G401.6 (cell line): ENCODE measurements at regions not wholly inside any gene's neighbourhood (a gene's known extent, or its start where the extent isn't known, plus 50 kb on each side); places are given as distances from the start of the nearest gene placed in this dataset.

Source experiments
- FAIRE-seq: peaks from 2 replicates; lab custom pipeline; 2012; peaks lifted over from hg19 to GRCh38; lab: Jason Lieb, UNC

DNA sequence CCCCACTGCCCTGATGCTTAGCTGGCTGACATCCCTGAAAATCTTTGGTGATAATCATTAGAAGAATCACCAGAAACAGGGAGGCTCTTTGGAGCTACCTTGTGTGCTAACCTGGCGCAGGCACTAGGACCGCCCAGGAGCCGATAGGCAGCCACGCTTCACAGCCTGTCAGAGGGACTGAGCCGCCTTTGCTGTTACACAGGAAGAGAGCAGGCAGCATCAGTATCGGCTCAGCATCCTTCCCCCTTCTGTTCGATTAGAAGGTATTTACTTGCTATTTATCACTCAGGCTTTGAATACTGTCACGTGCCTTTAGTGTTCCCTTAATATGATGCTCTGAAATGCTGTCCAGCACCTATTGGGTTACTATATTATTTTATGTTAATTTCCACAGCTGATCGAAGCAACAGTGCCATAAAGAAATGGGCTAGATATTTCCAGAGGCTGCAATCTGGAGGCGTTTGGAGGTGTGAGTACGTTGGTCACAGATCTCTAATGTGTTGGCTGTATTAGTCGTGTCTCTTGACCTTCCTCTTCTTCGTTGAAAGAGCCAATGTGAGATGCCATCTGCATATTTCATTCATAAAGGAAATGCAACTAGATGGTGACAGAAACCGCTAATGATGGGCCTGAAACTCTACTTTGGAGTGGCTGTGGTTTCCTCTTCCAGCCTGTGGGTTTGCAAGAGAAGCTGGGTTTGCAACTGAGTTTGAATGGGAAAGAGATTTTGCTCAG, 110.4 kb upstream of the RAB27B start:
- no peak for FAIRE-seq

DNA sequence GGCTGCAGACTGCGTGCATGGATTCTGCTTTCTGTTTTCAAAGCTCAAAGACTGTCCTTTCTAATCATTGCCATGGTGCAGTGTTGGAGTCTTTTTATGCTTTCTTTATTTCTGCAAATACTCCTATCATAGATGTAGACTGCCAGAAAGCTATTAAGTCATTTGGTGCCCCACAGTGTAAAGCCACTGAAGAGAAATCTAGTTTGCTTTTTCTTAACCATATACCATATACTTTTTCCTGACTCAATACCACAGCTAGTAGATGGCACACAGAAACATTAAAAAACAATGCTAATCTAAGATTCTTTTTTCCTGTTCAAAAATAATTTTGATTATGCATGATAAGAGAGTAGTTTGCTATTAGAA, 109.9 kb upstream of the RAB27B start:
- FAIRE-seq = no peak

DNA sequence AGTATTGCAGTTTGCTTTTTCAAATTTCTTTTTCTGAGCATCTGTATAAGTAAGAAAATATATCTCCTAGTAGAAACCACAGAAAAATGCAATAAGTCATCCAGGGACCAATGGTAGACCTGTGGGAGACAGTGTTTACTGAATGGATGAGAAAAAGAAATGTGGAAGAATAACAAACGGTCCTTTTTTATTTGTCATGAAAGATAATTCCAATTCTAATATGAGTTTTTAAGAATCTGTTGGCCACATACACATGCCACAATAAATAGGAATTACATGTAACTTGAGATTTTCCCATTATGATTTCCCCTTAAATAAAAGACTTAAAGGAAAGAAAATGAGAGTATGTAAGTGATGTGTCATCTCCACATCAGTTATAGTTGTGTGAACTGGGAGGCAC, 107.7 kb upstream of the RAB27B start:
- FAIRE-seq = no peak

DNA sequence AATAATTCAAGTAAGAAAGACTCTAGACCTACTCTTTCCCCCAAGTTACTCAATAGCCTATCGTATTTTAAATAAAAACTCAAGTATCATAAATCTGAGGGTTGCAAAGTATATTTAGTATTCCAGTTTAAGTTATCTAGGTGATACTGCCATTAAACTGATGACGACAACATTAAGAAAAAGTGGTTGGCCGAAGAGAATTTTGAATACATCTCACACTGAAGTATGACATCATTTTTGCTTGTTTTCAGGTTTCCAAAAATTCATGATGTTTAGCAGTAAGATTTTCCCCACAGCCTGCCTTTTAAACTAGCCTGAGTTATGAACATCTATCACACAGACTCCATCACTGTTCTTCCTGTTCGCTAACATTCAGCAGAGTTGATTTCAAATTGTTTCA, 102.1 kb upstream of the RAB27B start:
- no peak for FAIRE-seq

DNA sequence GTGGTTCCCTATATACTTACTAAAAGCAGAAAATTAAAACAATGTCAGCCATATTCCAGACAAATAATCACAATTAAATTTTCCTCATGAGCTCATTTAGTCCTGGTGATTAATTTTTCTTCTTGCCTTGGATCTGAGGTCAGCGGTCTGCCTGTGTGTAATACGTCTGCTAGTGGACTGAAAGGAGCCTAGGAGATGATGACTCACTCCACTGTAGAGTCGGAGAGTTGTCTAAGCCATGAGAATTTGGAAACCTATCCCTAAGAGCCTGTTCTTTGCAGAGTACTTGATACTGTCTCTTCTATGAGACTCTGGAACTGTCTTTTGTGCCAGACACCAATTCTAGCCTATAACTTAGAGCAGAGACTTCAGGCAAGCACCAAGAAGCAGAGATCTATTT, 94.2 kb upstream of the RAB27B start:
- FAIRE-seq = no peak

DNA sequence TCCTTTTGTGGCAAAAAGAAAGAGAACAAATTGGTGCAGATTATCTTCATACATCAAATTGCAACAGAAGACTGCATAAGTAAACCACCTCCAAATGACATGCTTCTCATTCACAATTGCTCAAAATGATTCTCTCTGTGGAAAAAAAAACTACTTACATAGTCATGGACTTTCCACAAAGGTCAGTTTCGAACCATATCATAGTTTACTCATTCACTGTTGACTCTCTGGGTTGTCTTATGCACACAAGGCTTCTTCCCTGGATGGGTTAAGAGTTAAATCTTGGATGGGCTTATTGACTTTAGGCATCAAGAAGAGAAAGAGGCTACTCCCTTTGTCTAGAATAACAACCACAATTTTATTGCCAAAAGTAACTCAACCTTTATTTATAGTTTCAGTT, 91.3 kb upstream of the RAB27B start:
- no peak for FAIRE-seq

DNA sequence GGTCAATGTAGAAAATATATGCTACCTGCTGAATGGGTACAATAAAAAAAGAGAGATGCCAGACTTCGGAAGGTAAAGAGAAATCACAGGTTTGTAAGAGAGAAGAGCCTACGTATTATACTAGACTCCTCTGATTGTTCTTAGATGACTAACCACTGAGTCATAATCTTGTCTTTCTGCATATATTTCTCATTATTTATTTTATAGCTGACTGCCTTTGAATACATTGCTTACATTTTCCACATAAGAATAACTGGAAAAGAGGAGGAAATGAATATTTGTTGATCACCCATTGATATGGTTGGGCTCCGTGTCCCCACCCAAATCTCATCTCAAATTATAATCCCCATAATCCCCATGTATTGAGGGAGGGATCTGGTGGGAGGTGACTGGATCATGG, 90.3 kb upstream of the RAB27B start:
- FAIRE-seq = no peak

DNA sequence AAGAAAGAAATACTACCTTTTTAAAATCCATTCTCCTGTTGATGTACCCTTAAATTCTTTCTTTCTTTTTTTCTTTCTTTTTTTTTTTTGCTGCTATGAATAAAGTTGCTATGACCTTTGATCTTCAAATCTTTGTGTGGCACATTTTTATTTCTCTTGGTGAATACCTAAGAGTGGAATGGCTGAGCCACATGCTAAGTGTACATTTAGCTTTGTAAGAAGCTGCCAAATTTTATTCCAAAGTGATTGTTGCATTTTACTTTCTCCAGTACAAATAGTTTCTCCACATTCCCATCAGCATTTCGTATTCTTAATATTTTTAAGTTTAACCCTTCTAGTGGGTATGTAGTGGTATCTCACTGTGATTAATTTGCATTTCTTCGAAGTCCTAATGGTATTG, 88.8 kb upstream of the RAB27B start:
- FAIRE-seq = no peak

DNA sequence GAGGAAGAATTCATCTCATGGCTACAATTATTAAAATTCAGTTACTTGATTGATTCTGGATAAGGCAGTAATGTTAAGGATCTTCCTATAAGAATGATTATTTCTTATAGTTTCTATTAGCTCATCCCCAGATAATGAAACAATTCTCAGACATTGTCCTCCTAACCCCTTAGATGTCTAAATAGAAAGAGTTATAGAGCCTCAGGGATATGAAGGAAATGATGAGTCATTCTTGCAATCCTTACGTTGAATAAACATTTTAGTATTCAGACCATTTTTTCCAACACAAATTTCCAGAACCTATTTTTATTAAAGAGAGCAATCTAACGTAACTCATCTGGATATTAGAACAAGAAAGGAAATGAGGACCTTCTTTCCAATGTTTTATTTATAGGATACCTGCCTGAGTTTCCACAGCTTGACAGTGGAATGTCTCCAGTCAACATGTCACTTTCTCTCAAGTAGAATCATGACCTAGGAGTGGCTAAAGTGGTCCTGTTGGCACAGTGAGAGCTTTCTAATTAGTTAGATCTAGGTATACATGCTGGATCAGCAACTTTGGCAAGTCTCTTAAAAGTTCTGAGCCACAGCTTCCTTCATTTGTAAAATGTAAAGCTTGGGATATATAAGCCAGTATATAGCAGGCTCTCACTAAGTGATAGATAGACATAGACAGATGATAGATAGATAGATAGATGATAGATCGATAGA, 88.0 kb upstream of the RAB27B start:
- no peak for FAIRE-seq

DNA sequence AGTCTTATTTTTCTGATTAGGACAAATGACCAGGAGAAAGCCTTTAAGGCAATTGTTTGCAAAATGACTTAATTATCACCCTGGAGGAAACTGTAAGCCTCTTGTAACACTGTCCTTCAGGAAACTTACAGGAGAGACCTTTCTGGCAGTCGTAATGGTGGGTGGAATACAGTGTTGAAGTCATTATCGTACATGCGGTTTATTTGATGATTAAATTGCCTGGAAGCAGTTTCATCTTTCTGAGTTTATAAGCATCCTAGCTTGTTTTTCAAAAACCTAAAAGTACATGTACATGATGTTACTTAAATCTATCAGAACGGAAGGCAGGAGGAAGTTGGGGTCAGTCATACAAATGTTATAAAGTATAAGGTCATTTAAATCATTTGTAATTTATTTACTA, 86.2 kb upstream of the RAB27B start:
- no peak for FAIRE-seq

DNA sequence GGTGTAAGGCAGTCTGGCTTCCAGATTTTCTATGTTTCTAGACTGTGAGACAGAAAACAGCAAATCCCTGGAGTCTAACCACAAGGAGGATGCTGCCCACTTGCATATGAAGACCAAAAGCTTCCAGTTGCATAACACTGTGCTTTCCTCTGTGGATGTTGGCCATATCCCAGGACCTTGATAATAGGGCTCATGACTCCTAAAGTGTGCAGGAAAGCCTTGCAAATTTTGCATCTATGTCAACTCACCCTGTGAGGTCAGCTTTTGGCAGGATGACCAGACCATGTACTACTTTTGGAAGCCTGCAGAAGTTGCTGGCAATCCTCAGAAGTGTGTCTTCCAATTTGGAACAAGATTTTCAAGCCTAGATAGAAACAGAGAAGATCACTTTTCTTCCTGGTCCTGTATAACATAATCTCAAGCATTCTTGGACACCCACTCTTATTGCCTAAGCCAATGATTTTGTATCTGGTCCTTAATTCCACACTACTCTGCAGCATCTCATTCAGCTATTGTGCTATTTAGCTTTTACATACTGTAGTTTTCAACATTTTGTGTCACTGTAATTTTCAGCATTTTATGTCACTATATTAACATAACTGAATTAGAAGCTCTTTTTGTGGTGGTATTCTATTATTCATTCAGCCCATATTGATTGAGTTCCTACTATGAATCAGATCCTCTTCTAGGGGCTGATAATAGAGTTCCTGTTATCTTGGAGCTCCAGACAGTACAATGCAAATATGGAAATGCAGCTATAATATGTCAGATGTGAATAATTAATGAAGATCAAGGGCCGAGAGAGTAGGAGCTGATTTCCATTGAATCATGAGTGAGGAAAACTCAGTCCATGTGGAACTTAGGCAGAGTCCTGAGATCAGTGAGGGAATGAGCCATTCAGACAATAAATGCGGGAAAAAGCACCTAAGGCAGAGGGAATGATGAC, 85.3 kb upstream of the RAB27B start:
- FAIRE-seq = no peak

DNA sequence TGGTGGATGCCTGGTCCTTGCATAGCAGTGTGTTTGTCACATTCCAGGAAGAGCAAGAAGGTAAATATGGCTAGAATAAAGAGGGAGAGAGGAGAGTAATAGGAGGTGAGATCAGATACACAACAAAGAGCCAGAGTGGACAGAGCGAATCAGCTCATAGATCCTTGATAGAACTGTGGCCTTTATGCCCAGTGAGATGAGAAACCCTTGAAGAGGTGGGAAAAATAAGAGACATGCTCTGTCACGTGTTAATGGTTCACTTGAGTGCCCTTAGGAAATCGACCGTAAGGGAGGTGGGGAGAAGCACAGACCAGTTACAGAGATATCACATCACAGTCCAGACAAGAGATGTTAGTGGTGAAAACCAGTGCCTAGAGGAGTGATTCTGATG, 84.7 kb upstream of the RAB27B start:
- no peak for FAIRE-seq

DNA sequence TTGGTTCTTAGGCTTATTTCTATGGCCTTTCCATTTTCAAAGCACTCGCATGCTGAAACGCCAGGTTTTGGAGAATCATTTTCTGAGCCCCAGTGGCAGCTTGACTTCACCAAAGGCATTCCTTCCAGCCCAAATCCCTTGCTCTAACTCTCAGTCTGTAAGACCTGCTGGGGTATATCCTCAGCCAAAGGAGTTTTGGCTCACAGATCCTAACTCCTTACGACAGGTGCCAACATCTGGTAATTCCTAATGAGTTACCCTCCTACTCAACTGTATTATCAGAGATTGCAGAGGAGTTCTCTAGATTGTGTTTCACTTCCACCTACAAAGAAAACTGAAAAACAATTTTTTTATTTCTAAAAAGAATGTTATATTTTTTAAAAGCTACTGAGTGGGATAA, 79.0 kb upstream of the RAB27B start:
- no peak for FAIRE-seq

DNA sequence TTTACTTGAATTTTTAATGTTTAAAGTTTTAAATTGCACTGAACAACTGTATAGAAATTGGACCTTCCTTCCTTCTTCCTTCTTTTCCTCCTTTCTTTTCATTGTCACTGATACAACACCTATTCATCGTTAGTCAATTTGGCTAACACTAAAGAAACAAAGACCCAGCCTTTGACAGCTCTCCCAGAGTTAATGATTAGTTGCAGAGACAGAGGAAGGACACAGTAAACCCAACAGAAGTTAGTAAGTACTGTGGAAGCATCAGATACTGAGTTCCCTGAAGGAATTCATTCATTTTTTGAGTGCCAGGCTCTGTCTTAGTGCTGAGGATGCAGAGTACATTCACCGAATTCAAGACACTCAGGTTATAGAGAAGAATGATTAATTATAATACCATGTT, 77.9 kb upstream of the RAB27B start:
- no peak for FAIRE-seq

DNA sequence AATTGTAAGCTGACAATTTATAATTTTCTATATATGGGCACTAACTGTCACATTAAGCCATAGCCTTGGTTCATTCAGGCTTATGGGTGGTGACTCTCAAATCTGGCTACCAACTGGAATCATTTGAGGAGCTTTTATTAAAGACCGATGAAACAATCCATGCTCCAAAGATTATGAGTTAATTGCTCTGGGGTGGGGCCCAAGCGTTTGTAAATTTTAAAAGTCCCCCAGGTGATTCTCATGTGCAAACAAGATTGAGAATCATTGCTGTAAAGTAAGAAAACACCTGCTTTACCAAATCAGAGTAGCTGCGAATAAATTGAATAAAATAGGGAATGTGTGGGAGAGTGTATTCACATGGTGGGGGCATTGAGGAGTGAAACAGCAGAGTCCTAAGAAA, 76.1 kb upstream of the RAB27B start:
- no peak for FAIRE-seq

DNA sequence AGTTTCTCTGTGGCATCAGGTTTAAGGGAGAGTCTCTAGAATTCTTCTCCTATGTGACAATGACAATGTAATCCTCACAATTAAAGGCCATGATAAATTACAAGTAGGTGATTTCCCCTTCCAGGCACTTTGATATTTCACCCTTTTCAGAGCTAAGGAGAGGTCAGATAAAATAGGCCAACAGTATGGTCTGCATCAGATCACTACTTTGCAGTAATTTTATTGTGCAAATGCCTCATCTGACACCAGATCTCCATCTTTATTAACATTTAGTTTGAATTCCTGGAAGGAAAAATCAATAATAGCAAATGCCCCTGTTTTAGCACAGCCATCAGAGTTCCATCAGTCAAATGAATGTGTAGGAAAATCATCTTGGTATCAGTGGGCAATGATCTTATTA, 72.8 kb upstream of the RAB27B start:
- FAIRE-seq = no peak

DNA sequence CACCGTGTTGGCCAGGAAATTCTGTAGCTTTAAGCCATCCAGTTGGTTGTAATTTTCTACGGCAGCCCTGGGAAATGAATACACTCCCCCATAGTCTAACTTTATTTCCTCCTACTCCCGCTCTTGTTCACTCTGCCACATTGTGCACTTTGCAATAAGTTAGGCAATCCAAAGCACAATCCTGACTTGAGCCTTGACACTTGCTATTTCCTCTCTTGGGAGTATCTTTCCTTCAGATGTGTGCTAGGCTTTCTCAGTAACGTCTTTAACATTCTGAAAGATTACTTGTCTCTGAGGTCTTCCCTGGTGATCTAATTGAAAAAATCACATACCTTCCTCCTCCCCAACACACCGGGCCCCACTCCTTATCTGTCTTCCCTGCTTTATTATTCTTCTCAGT, 65.9 kb upstream of the RAB27B start:
- FAIRE-seq = no peak

DNA sequence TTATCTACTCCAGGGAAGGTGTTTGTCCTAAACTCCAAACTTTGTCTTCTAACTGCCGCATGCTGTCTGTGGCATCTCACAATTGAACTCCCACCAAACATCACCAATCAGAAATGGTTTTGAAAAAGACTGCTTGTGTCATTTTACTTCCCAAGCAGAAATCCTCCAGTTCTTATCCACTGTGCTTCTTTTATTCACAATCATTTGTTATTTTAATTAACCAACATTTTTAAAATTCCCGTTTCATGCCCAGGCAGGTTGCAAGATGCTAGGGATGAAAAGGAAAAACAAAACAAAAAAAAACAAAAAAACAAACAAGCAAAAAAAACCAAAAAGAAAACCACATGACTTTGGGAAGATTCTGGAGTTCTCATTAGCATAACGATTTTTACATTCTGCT, 63.5 kb upstream of the RAB27B start:
- FAIRE-seq = no peak

DNA sequence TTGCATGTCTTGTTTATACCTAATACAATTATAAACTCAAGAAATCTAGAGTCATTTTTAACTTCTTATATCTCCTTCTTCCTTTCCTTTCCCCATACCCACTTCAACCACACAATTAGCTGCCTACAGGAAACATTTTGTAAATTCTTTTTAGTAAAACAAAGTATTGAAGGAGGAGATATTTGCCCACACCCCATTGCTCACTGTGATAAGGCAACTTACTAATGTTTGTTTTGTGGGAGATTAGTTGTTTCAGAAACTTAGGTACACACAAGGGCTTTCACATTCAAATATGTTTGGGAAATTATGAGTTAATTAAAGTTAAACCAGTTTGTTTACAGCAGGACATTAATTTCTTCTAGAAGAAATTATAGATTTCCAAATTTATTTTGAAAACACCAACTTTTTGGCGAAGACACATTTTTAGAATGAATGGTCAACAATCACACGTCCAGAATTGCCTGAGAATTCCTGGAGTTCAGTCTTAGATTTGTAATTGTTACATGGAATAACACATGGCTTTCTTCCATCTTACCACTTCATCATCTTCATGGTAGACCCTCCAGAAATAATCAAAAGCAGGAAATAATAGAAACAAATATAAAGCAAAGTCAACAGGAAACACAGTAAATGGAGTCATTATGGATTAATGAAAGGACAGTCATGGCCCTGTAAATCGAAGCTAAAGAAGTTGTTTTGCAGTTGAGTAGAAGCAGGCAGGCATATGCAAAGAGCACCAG, 62.5 kb upstream of the RAB27B start:
- FAIRE-seq = no peak

DNA sequence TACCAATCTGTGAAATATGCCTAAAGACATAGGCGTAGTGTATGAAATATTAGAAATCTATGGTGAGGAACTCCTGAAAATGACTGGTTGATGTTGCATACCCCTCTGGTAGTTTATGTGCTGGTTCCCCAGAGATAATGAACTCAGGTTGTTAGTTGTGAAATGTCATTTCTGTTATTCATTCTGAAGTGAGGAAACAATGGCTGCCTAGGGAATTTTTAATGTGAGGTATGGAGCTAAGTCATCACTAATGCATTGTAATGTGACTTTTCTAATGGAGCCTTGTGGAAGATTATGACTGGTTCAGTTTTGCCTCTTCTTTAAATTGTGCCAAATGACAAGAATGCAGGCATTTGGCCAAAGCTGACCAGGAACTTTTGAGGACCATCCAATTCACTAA, 61.6 kb upstream of the RAB27B start:
- FAIRE-seq = no peak

DNA sequence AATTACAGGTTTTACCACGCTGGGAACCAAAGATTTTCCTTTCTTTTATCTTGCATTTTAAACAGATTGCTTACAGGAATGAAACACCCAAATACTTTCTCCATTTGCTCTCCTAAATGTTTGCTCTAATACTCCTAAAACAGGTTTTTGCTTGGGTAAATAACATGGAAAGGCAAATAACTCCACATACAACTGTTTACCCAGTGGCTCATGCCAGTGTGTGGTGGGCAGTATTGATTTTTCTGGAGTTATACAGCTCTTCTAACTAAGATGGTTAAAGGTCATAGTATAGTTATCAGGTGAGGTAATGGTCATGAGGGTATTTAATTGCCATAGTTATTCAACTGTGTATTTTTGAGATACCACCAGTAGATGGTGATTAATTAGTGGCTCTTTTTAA, 61.2 kb upstream of the RAB27B start:
- no peak for FAIRE-seq
